Activated CD8-positive, alpha-beta memory T cell treated with anti-CD3 and anti-CD28 coated beads, Interleukin-2, amount 50 U/mL, for 4 hours (primary cell): ENCODE measurements at regions not wholly inside any gene's neighbourhood (a gene's known extent, or its start where the extent isn't known, plus 50 kb on each side); places are given as distances from the start of the nearest gene placed in this dataset.
"Not testable (repeated sequence)": the region's sequence is repeated elsewhere in the genome, so short reads cannot be mapped to it uniquely, and the experiment has no call there.

ENCODE experiments used
- DNase-seq: peaks from one replicate; pipeline ENCODE4 v3.0.0-alpha.2; 2020

- DNase-seq = no peak
Observed at GRCh38 chr15:62515696-62516395, 350.8 kb upstream of the C2CD4B start.

- DNase-seq = no peak
Observed at GRCh38 chr15:62517541-62517940, 352.5 kb upstream of the C2CD4B start.

- DNase-seq = not testable (repeated sequence)
Observed at GRCh38 chr15:62518666-62519065, 353.6 kb upstream of the C2CD4B start.

GRCh38 chr15:62519900-62520299, 354.8 kb upstream of the C2CD4B start:
- no peak for DNase-seq

- DNase-seq = no peak
Observed at GRCh38 chr15:62520887-62521286, 355.8 kb upstream of the C2CD4B start.

GRCh38 chr15:62521396-62521795, 356.3 kb upstream of the C2CD4B start:
- DNase-seq = no peak

GRCh38 chr15:62524848-62525247, 359.8 kb upstream of the C2CD4B start:
- DNase-seq = no peak

- DNase-seq = no peak
Observed at GRCh38 chr15:62527387-62527786, 362.3 kb upstream of the C2CD4B start.

- DNase-seq = no peak
Observed at GRCh38 chr15:62528505-62528904, 363.4 kb upstream of the C2CD4B start.

- no peak for DNase-seq
Observed at GRCh38 chr15:62532367-62532766, 367.3 kb upstream of the C2CD4B start.

- no peak for DNase-seq
Observed at GRCh38 chr15:62533687-62534086, 368.6 kb upstream of the C2CD4B start.

- DNase-seq = no peak
Observed at GRCh38 chr15:62534996-62535395, 369.9 kb upstream of the C2CD4B start.

GRCh38 chr15:62539236-62539635, 374.2 kb upstream of the C2CD4B start:
- DNase-seq = no peak

- DNase-seq = no peak
Observed at GRCh38 chr15:62541250-62541649, 376.2 kb upstream of the C2CD4B start.

- DNase-seq = no peak
Observed at GRCh38 chr15:62541846-62542245, 376.8 kb upstream of the C2CD4B start.

GRCh38 chr15:62544446-62544845, 379.4 kb upstream of the C2CD4B start:
- no peak for DNase-seq

- no peak for DNase-seq
Observed at GRCh38 chr15:62545467-62546227, 380.6 kb upstream of the C2CD4B start.

GRCh38 chr15:62546628-62547027, 381.5 kb upstream of the C2CD4B start:
- DNase-seq = no peak

- no peak for DNase-seq
Observed at GRCh38 chr15:62547584-62547983, 382.5 kb upstream of the C2CD4B start.

- no peak for DNase-seq
Observed at GRCh38 chr15:62549345-62549970, 384.4 kb upstream of the C2CD4B start.

GRCh38 chr15:62550106-62550505, 385.0 kb upstream of the C2CD4B start:
- DNase-seq = no peak

GRCh38 chr15:62552444-62552843, 387.4 kb upstream of the C2CD4B start:
- no peak for DNase-seq

GRCh38 chr15:62553911-62554563, 389.0 kb upstream of the C2CD4B start:
- DNase-seq = no peak
